ENCODE measurements at regions not wholly inside any gene's neighbourhood (a gene's known extent, or its start where the extent isn't known, plus 50 kb on each side); places are given as distances from the start of the nearest gene placed in this dataset.

- no peak for TF ChIP-seq POLR2AphosphoS5 (IDR thresholded peaks at IDR 0.05)
- WGBS = 94% methylated on average over 5 of the region's 5 CpGs
- H3K9me3 ChIP-seq = no peaks in the 10 kb centered on the region
- H3K27me3 ChIP-seq (replicated peaks; ENCODE audit: insufficient read depth) = no peaks in the 10 kb centered on the region
- no peaks in the 10 kb centered on the region for H3K4me1 ChIP-seq (replicated peaks)
- intact Hi-C loops (cut with DNase I) = no loop called here
- no peak for DNase-seq (ENCODE audit: low spot score)
- H3K27ac ChIP-seq = no peak overlapping the region
- no peak overlapping the region for H3K4me3 ChIP-seq
- H3K36me3 ChIP-seq = no peaks in the 10 kb centered on the region
These were observed 417.7 kb upstream of the CELF2 start for GRCh38 chr10:10600004-10600403.

GRCh38 chr10:10605551-10606081 is 412.1 kb upstream of the CELF2 start:
- 50% methylated on average over 9 of the region's 9 CpGs for WGBS
- Histone ChIP-seq H3K9me3 (no peaks in the 10 kb centered on the region), H3K27me3 (replicated peaks; ENCODE audit: insufficient read depth) (no peaks in the 10 kb centered on the region), H3K36me3 (no peaks in the 10 kb centered on the region), H3K4me1 (replicated peaks) (no peaks in the 10 kb centered on the region), H3K27ac (peak overlapping the region; percentile 15 to 54), H3K4me3 (no peak overlapping the region)
- intact Hi-C loops (cut with DNase I) = no loop called here
- TF ChIP-seq POLR2A (IDR thresholded peaks at IDR 0.05) = no peak
- TF ChIP-seq, protein P1, sequence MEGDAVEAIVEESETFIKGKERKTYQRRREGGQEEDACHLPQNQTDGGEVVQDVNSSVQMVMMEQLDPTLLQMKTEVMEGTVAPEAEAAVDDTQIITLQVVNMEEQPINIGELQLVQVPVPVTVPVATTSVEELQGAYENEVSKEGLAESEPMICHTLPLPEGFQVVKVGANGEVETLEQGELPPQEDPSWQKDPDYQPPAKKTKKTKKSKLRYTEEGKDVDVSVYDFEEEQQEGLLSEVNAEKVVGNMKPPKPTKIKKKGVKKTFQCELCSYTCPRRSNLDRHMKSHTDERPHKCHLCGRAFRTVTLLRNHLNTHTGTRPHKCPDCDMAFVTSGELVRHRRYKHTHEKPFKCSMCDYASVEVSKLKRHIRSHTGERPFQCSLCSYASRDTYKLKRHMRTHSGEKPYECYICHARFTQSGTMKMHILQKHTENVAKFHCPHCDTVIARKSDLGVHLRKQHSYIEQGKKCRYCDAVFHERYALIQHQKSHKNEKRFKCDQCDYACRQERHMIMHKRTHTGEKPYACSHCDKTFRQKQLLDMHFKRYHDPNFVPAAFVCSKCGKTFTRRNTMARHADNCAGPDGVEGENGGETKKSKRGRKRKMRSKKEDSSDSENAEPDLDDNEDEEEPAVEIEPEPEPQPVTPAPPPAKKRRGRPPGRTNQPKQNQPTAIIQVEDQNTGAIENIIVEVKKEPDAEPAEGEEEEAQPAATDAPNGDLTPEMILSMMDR (IDR thresholded peaks at IDR 0.05) = no peak
- TF ChIP-seq POLR2AphosphoS5 (IDR thresholded peaks at IDR 0.05) = peak; percentile 94
- peak; percentile 41 for DNase-seq (ENCODE audit: low spot score)

DNA sequence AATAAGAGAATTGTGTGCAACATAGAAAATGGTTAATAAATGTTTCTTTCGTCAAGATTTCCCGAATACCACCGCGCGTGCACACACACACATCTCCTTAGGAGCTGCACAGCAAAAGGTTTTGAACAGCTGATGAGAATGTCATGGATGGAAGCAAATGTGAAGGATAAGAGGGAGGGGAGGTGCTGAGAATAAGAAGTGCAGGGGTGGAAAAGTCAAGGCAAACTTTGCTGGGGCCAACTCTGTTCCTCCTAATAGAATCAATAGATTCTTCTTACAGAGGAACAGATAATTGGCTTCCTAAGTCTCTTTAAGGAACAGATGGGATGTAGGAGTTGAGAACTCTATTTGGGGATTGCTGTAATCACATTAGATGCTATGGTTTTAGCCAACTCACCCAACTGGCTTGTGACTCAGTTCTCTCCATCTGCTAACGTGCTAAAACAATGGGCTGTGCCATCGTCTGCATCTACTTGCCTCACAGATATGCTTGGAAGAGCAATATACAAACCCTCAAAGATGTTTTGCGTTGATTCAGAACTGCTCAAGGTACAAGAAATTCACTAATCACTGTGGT is 408.2 kb upstream of the CELF2 start:
- intact Hi-C loops (cut with DNase I) = no loop called here

DNA sequence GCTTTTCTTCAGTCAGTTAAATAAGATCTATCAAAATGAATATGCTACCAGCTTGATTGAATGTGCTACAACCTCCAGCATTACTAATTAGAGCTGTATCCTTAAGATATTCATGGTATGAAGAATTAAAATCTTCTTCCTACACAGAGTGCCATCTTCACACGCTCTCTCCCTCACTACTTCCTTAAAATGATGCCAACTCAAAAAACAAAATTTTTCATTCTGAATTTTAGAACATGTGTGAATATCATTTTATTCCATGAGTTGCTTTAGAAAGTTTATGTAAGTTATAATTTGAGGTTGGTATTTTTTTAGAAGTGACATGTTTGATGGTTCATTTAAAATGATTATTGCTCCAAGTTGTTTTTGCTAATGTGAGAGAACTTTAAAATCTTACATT is 407.5 kb upstream of the CELF2 start:
- TF ChIP-seq POLR2AphosphoS5 (IDR thresholded peaks at IDR 0.05) = no peak
- TF ChIP-seq POLR2A (IDR thresholded peaks at IDR 0.05) = no peak
- TF ChIP-seq, protein P1 (IDR thresholded peaks at IDR 0.05) = no peak
- DNase-seq (ENCODE audit: low spot score) = no peak
- H3K36me3 ChIP-seq = no peaks in the 10 kb centered on the region
- H3K4me1 ChIP-seq (replicated peaks) = no peaks in the 10 kb centered on the region
- H3K4me3 ChIP-seq = no peak overlapping the region
- no peaks in the 10 kb centered on the region for H3K9me3 ChIP-seq
- no peak overlapping the region for H3K27ac ChIP-seq
- no peaks in the 10 kb centered on the region for H3K27me3 ChIP-seq (replicated peaks; ENCODE audit: insufficient read depth)
- intact Hi-C loops (cut with DNase I) = no loop called here
- 88% methylated on average over 1 of the region's 1 CpG for WGBS

More for the DNA sequence above, 408.2 kb upstream of the CELF2 start:
- TF ChIP-seq POLR2AphosphoS5 (IDR thresholded peaks at IDR 0.05) = no peak
- no peak for TF ChIP-seq POLR2A (IDR thresholded peaks at IDR 0.05)
- TF ChIP-seq, protein P1 (IDR thresholded peaks at IDR 0.05) = no peak
- no peaks in the 10 kb centered on the region for H3K9me3 ChIP-seq
- H3K27ac ChIP-seq = no peak overlapping the region
- no peaks in the 10 kb centered on the region for H3K4me1 ChIP-seq (replicated peaks)
- no peak overlapping the region for H3K4me3 ChIP-seq
- no peaks in the 10 kb centered on the region for H3K36me3 ChIP-seq
- WGBS = 95% methylated on average over 8 of the region's 8 CpGs
- no peaks in the 10 kb centered on the region for H3K27me3 ChIP-seq (replicated peaks; ENCODE audit: insufficient read depth)
- no peak for DNase-seq (ENCODE audit: low spot score)

GRCh38 chr10:10612151-10612550 is 405.5 kb upstream of the CELF2 start:
- Histone ChIP-seq H3K4me3 (no peak overlapping the region), H3K36me3 (no peaks in the 10 kb centered on the region), H3K27ac (no peak overlapping the region), H3K4me1 (replicated peaks) (no peaks in the 10 kb centered on the region), H3K27me3 (replicated peaks; ENCODE audit: insufficient read depth) (no peaks in the 10 kb centered on the region), H3K9me3 (no peaks in the 10 kb centered on the region)
- DNase-seq (ENCODE audit: low spot score) = no peak
- TF ChIP-seq, protein P1 (IDR thresholded peaks at IDR 0.05) = no peak
- no peak for TF ChIP-seq POLR2A (IDR thresholded peaks at IDR 0.05)
- no peak for TF ChIP-seq POLR2AphosphoS5 (IDR thresholded peaks at IDR 0.05)
- WGBS = 79% methylated on average over 3 of the region's 3 CpGs
- intact Hi-C loops (cut with DNase I) = no loop called here
